ENCODE measurements at regions not wholly inside any gene's neighbourhood (a gene's known extent, or its start where the extent isn't known, plus 50 kb on each side); places are given as distances from the start of the nearest gene placed in this dataset.

GRCh38 chr7:46741938-46742540 is 821.0 kb upstream of the IGFBP3 start:
- Histone ChIP-seq H3K4me1 (ENCODE audit: control insufficient read depth, insufficient read depth, low read length) (peaks cover 7% of the 10 kb centered on the region; the same call in 1 of the 2 replicates), H2BK5ac (ENCODE audit: low read depth, low read length, poor library complexity, severe bottlenecking) (no peak overlapping the region), H3K27me3 (ENCODE audit: control insufficient read depth, insufficient read depth, low read length) (no peaks in the 10 kb centered on the region), H3K56ac (ENCODE audit: extremely low read depth, insufficient read depth, low read length) (no peak overlapping the region), H3K9ac (ENCODE audit: low read depth, low read length) (no peak overlapping the region), H4K91ac (ENCODE audit: insufficient read depth, low read depth, low read length) (no peak overlapping the region), H3K36me3 (ENCODE audit: control insufficient read depth, insufficient read depth, low read length) (no peaks in the 10 kb centered on the region), H2BK20ac (ENCODE audit: low read depth, low read length) (no peak overlapping the region), H2BK15ac (ENCODE audit: low read depth, low read length) (no peak overlapping the region), H3K4me2 (ENCODE audit: low read depth, low read length) (no peak overlapping the region), H2AK9ac (replicated peaks; ENCODE audit: low read depth, low read length, poor library complexity) (no peak overlapping the region), H3K18ac (ENCODE audit: low read depth, low read length) (no peak overlapping the region), H3K9me1 (ENCODE audit: insufficient read depth, low read length) (peaks cover 3% of the 10 kb centered on the region; the same call in 1 of the 2 replicates), H2BK120ac (ENCODE audit: low read depth, low read length) (no peak overlapping the region), H2AK5ac (ENCODE audit: low read depth, low read length) (no peak overlapping the region), H3K14ac (replicated peaks; ENCODE audit: low read depth, low read length) (no peak overlapping the region), H4K20me1 (ENCODE audit: insufficient read depth, low read length) (no peaks in the 10 kb centered on the region), H3K4me3 (ENCODE audit: insufficient read depth, low read depth, low read length) (no peak overlapping the region), H4K8ac (ENCODE audit: low read depth in 2 of 2, low read length in 2 of 2) (no peak overlapping the region), H3K9me3 (ENCODE audit: control insufficient read depth, insufficient read depth, low read length) (no peaks in the 10 kb centered on the region), H4K5ac (ENCODE audit: low read depth, low read length) (no peak overlapping the region), H3K27ac (ENCODE audit: insufficient read depth, low read length) (no peak overlapping the region), H2AFZ (replicated peaks; ENCODE audit: low read length, poor library complexity) (no peak overlapping the region), H3K4ac (ENCODE audit: low read depth, low read length) (no peak overlapping the region), H3K79me1 (ENCODE audit: low read depth in 1 of 2, low read length in 2 of 2) (no peaks in the 10 kb centered on the region), H3K23ac (ENCODE audit: low read depth, low read length) (no peak overlapping the region)
- no peak for TF ChIP-seq RAD21 (IDR thresholded peaks at IDR 0.05; ENCODE audit: low read length)
- TF ChIP-seq, protein P1, sequence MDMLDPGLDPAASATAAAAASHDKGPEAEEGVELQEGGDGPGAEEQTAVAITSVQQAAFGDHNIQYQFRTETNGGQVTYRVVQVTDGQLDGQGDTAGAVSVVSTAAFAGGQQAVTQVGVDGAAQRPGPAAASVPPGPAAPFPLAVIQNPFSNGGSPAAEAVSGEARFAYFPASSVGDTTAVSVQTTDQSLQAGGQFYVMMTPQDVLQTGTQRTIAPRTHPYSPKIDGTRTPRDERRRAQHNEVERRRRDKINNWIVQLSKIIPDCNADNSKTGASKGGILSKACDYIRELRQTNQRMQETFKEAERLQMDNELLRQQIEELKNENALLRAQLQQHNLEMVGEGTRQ (IDR thresholded peaks at IDR 0.05; ENCODE audit: low read depth, low read length) = no peak
- TF ChIP-seq CEBPB (IDR thresholded peaks at IDR 0.05; ENCODE audit: low read depth, low read length) = no peak
- no peak for TF ChIP-seq RCOR1 (IDR thresholded peaks at IDR 0.05; ENCODE audit: insufficient replicate concordance, low read length)
- TF ChIP-seq BHLHE40 (IDR thresholded peaks at IDR 0.05; ENCODE audit: low read depth, low read length) = no peak
- TF ChIP-seq CHD1 (IDR thresholded peaks at IDR 0.05; ENCODE audit: low read depth, low read length) = no peak
- TF ChIP-seq RFX5 (IDR thresholded peaks at IDR 0.05; ENCODE audit: low read depth, low read length) = no peak
- TF ChIP-seq SMC3 (IDR thresholded peaks at IDR 0.05; ENCODE audit: low read depth, low read length) = no peak
- no peak for TF ChIP-seq NFE2L2 (IDR thresholded peaks at IDR 0.05; ENCODE audit: low read depth, low read length)
- TF ChIP-seq POLR2A (IDR thresholded peaks at IDR 0.05; ENCODE audit: low read depth, low read length) = no peak
- no peak for TF ChIP-seq MXI1 (IDR thresholded peaks at IDR 0.05; ENCODE audit: borderline replicate concordance, low read depth, low read length)
- TF ChIP-seq FOS (IDR thresholded peaks at IDR 0.05; ENCODE audit: low read depth, low read length) = no peak
- TF ChIP-seq MAFK (IDR thresholded peaks at IDR 0.05; ENCODE audit: low read depth, low read length) = no peak
- TF ChIP-seq CTCF (conservative IDR thresholded peaks at IDR 0.05; ENCODE audit: low read depth, low read length) = no peak
- TF ChIP-seq MAZ (IDR thresholded peaks at IDR 0.05; ENCODE audit: borderline replicate concordance, low read depth, low read length) = no peak
- no peak for TF ChIP-seq ELK1 (IDR thresholded peaks at IDR 0.05; ENCODE audit: borderline replicate concordance, low read depth, low read length)
- WGBS, 2 experiments (ENCODE audit: extremely low coverage in 2 of 2, insufficient read length in 1 of 2) = no CpG with 5 or more reads among the region's 4 CpGs
- no peak for DNase-seq
- ChIA-PET POLR2A (ENCODE audit: unreplicated experiment) (no interaction called here), CTCF (no interaction called here)
- in situ Hi-C loops (cut with MboI; ENCODE audit: low sequenced_read_pairs) = no loop called here
- dilution Hi-C loops (cut with HindIII; ENCODE audit: low sequenced_read_pairs, unreplicated experiment) = no loop called here
- no peak for ATAC-seq (ENCODE audit: low read depth)
- intact Hi-C loops (cut with micrococcal nuclease) = no loop called here
- no TSS peak for BruUV-seq (replicated peaks)

All from IMR-90 (cell line).